HFF-Myc (cell line): ENCODE measurements at regions not wholly inside any gene's neighbourhood (a gene's known extent, or its start where the extent isn't known, plus 50 kb on each side); places are given as distances from the start of the nearest gene placed in this dataset.

Source experiments
- DNase-seq: peaks from one replicate; pipeline ENCODE4 v3.0.0-alpha.2; 2011; ENCODE audit warnings: low read depth; ENCODE audit errors: extremely low read depth
- H3K4me3 ChIP-seq: replicated peaks from 2 replicates; pipeline ENCODE4 v1.5.1; 2011; ENCODE audit warnings: low read depth, mild to moderate bottlenecking, control low read depth, low read length
- TF ChIP-seq, protein P1 (sequence below): IDR thresholded peaks from 2 replicates; pipeline ENCODE4 v1.5.1; 2012; ENCODE audit warnings: mild to moderate bottlenecking, low read depth, low read length, control low read depth; ENCODE audit errors: missing control alignments

DNA sequence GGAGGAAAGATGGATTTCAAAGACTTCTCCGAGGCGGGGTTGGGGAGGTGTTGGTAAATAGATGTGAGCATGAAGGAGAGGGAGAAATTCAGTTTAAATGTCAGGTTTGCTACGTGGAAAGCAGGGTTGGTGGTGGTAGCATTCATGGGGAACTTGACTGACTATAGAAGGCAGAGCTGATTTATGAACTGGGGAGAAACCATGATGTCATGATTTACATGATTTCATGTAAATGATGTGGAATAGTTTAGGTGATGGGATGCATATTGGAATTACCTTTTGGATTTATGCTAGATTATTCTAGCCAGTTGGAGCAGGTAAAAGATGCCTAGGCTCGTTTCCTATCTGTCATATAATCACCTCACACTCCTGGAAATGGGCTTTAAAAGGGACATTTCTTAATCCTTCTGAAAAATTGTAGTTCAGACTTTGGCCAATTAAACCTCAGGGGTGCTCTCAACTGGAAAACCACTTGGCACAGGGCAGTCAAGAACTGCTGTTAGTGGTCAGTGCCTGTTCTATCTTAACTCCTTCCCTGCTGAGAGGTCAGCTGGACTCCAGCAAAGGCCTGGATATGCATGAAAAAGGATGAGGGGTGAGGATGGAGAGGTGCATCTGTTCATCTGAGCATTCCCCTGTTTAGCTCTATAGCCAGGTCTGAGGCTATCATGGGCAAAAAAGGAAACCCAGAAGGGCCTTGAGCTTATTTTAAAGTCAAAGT is 50.1 kb upstream of the BASP1 start:
- H3K4me3 ChIP-seq: no peak overlapping the region
- TF ChIP-seq, protein P1, sequence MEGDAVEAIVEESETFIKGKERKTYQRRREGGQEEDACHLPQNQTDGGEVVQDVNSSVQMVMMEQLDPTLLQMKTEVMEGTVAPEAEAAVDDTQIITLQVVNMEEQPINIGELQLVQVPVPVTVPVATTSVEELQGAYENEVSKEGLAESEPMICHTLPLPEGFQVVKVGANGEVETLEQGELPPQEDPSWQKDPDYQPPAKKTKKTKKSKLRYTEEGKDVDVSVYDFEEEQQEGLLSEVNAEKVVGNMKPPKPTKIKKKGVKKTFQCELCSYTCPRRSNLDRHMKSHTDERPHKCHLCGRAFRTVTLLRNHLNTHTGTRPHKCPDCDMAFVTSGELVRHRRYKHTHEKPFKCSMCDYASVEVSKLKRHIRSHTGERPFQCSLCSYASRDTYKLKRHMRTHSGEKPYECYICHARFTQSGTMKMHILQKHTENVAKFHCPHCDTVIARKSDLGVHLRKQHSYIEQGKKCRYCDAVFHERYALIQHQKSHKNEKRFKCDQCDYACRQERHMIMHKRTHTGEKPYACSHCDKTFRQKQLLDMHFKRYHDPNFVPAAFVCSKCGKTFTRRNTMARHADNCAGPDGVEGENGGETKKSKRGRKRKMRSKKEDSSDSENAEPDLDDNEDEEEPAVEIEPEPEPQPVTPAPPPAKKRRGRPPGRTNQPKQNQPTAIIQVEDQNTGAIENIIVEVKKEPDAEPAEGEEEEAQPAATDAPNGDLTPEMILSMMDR: no peak
- no peak for DNase-seq
